Right lobe of liver (tissue), 4 donors: ENCODE measurements at regions not wholly inside any gene's neighbourhood (a gene's known extent, or its start where the extent isn't known, plus 50 kb on each side); places are given as distances from the start of the nearest gene placed in this dataset.

Source experiments
- CTCF ChIP-seq, 4 donors: fragments of 200-600 bp in 3 of 4; fragments of 450-650 bp in 1 of 4; IDR thresholded peaks; one replicate each; pipeline versions ENCODE4 v1.5.1 to v1.8.0; 2016 to 2022; ENCODE audit warnings: antibody characterized with exemption in 4 of 4, mild to moderate bottlenecking in 2 of 4
- POLR2A ChIP-seq: fragments of 450-650 bp; IDR thresholded peaks from one replicate; pipeline ENCODE4 v1.6.1; 2017; ENCODE audit warnings: antibody characterized with exemption, mild to moderate bottlenecking
- donor health status: DM: no; HTN: no; CAD: no.
- donor health status: DM: no; HTN: no; CAD: no.
- donor health status: DM: no; HTN: yes; CAD: no.

DNA sequence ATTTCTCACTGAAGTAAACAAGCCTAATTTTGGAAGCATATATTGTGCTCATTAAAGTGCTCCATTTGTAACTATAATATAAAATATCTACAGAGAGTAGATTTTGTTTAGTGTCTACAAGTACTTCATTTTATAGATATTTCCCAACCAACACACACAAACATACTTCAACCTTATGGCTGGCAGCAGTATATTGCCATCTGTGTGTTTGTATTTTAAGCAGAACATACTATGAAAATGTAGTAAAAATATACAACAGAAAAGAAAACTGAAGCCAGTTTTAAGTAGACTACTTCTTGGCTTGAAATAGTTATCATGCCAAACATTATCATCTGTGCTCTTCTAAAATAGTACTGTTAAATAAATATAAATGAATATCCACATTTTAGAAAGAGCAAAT, 821.9 kb downstream of the DACH1 start:
- TF ChIP-seq CTCF (IDR thresholded peaks at IDR 0.05) (no peak), POLR2A (no peak)
